ENCODE measurements at regions not wholly inside any gene's neighbourhood (a gene's known extent, or its start where the extent isn't known, plus 50 kb on each side); places are given as distances from the start of the nearest gene placed in this dataset.

GRCh38 chr14:98731286-98731685 is 540.7 kb downstream of the BCL11B start:
- no peaks in the 10 kb centered on the region for H3K9me3 ChIP-seq
- H3K27me3 ChIP-seq (replicated peaks; ENCODE audit: insufficient read depth): no peaks in the 10 kb centered on the region
- no peak overlapping the region for H3K27ac ChIP-seq
- TF ChIP-seq, protein P1, sequence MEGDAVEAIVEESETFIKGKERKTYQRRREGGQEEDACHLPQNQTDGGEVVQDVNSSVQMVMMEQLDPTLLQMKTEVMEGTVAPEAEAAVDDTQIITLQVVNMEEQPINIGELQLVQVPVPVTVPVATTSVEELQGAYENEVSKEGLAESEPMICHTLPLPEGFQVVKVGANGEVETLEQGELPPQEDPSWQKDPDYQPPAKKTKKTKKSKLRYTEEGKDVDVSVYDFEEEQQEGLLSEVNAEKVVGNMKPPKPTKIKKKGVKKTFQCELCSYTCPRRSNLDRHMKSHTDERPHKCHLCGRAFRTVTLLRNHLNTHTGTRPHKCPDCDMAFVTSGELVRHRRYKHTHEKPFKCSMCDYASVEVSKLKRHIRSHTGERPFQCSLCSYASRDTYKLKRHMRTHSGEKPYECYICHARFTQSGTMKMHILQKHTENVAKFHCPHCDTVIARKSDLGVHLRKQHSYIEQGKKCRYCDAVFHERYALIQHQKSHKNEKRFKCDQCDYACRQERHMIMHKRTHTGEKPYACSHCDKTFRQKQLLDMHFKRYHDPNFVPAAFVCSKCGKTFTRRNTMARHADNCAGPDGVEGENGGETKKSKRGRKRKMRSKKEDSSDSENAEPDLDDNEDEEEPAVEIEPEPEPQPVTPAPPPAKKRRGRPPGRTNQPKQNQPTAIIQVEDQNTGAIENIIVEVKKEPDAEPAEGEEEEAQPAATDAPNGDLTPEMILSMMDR (IDR thresholded peaks at IDR 0.05): no peak
- ATAC-seq (ENCODE audit: insufficient number of reproducible peaks, low FRiP score, low read depth): no peak
- no peak overlapping the region for H3K4me3 ChIP-seq
- no peak for DNase-seq (ENCODE audit: low spot score)
- H3K4me1 ChIP-seq (ENCODE audit: control insufficient read depth in 1 of 2, low read depth in 2 of 2): no peaks in the 10 kb centered on the region
- no peaks in the 10 kb centered on the region for H3K36me3 ChIP-seq

DNA sequence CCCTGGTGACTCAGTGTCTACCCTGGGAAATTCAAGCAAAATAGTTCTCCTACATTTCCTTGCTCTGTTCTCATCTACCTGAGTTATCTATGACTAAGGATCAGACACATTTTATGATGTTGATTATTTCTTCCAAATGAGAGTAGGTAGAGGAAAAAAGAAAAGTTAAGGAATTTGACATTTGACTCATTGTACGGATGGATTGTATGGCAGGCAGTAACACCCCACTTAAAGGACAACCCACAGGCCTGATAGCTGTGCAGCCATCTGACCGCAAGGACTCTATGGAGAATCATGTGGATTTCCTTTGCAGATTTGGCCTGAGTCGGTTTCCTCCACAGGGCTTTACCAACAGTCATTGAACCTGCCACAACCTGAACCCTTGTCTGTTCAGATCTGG is 540.3 kb downstream of the BCL11B start:
- Histone ChIP-seq H3K9me3 (no peaks in the 10 kb centered on the region), H3K27me3 (replicated peaks; ENCODE audit: insufficient read depth) (no peaks in the 10 kb centered on the region), H3K36me3 (no peaks in the 10 kb centered on the region), H3K4me3 (no peak overlapping the region), H3K4me1 (ENCODE audit: control insufficient read depth in 1 of 2, low read depth in 2 of 2) (no peaks in the 10 kb centered on the region), H3K27ac (no peak overlapping the region)
- TF ChIP-seq, protein P1 (IDR thresholded peaks at IDR 0.05): no peak
- DNase-seq (ENCODE audit: low spot score): no peak
- no peak for ATAC-seq (ENCODE audit: insufficient number of reproducible peaks, low FRiP score, low read depth)

- TF ChIP-seq, protein P1 (IDR thresholded peaks at IDR 0.05): no peak
- Histone ChIP-seq H3K27me3 (replicated peaks; ENCODE audit: insufficient read depth) (no peaks in the 10 kb centered on the region), H3K4me1 (ENCODE audit: control insufficient read depth in 1 of 2, low read depth in 2 of 2) (no peaks in the 10 kb centered on the region), H3K9me3 (no peaks in the 10 kb centered on the region), H3K4me3 (no peak overlapping the region), H3K27ac (no peak overlapping the region), H3K36me3 (no peaks in the 10 kb centered on the region)
- ATAC-seq (ENCODE audit: insufficient number of reproducible peaks, low FRiP score, low read depth) (no peak), DNase-seq (ENCODE audit: low spot score) (no peak)
Measured at GRCh38 chr14:98733536-98733935, 538.5 kb downstream of the BCL11B start.

DNA sequence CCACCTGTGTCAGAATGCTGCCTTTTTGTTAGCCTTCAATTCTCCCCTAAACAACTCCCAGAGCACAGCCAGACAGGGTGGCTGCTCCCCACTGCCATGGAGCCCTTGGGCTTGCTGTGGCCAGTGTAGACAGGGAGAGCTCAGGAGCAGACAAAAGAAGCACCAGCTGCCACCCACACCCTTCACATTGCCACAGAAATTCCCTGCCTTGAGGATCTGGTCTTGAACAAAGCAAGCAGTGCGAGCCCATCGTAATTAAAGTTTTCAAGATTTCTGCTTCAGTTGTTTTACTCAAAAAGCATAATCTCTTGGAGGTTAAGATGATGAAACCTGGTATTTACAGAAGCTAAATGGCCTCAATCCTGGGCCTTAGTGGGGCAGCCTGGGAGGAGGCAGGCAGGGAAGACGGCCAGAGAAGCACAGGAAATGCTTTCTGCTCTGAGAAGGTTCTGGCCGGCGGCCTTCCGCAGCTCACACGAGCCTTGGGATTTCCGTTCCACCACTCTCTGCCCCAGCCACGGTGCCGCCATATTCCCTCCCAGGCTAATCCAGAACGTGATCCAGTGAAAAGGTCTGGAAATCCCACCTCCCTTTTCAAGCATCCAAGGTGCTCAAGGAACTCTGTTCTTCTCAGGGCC is 535.2 kb downstream of the BCL11B start:
- H3K27ac ChIP-seq: no peak overlapping the region
- no peak overlapping the region for H3K4me3 ChIP-seq
- TF ChIP-seq, protein P1 (IDR thresholded peaks at IDR 0.05): no peak
- no peaks in the 10 kb centered on the region for H3K4me1 ChIP-seq (ENCODE audit: control insufficient read depth in 1 of 2, low read depth in 2 of 2)
- ATAC-seq (ENCODE audit: insufficient number of reproducible peaks, low FRiP score, low read depth) (no peak), DNase-seq (ENCODE audit: low spot score) (no peak)
- H3K27me3 ChIP-seq (replicated peaks; ENCODE audit: insufficient read depth): no peaks in the 10 kb centered on the region
- no peaks in the 10 kb centered on the region for H3K9me3 ChIP-seq
- H3K36me3 ChIP-seq: no peaks in the 10 kb centered on the region

DNA sequence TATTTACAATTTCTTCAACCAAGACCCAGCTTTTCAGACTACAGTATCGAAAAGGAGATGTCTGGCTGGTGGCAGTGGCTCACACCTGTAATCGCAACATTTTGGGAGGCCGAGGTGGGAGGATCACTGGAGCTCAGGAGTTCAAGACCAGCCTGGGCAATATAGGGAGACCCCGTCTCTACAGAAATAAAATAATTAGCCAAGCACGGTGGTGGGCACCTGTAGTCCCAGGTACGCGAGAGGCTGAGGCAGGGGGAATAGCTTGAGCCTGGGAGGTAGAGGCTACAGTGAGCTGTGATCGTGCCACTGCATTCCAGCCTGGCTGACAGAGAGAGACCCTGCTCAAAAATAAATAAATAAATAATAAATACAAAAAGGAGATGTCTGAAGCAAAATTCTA is 530.5 kb downstream of the BCL11B start:
- Histone ChIP-seq H3K27me3 (replicated peaks; ENCODE audit: insufficient read depth) (no peaks in the 10 kb centered on the region), H3K4me1 (ENCODE audit: control insufficient read depth in 1 of 2, low read depth in 2 of 2) (no peaks in the 10 kb centered on the region), H3K4me3 (no peak overlapping the region), H3K27ac (no peak overlapping the region), H3K9me3 (no peaks in the 10 kb centered on the region), H3K36me3 (no peaks in the 10 kb centered on the region)
- DNase-seq (ENCODE audit: low spot score): no peak
- no peak for ATAC-seq (ENCODE audit: insufficient number of reproducible peaks, low FRiP score, low read depth)
- TF ChIP-seq, protein P1 (IDR thresholded peaks at IDR 0.05): no peak
